Adipocyte (in vitro differentiated cells): ENCODE measurements at regions not wholly inside any gene's neighbourhood (a gene's known extent, or its start where the extent isn't known, plus 50 kb on each side); places are given as distances from the start of the nearest gene placed in this dataset.

Source experiments
- DNase-seq: peaks from one replicate; pipeline ENCODE4 v3.0.0-alpha.2; 2015; ENCODE audit warnings: low read depth
- H3K27me3 ChIP-seq: replicated peaks from 2 replicates; pipeline ENCODE4 v1.7.0; 2013; ENCODE audit warnings: mild to moderate bottlenecking, low read length, moderate library complexity; ENCODE audit not compliant: control insufficient read depth, insufficient read depth
- H3K36me3 ChIP-seq: 2 replicates; pipeline ENCODE4 v1.7.0; 2013; ENCODE audit warnings: low read length, mild to moderate bottlenecking, moderate library complexity; ENCODE audit not compliant: control insufficient read depth, insufficient read depth, severe bottlenecking
- H3K4me1 ChIP-seq: 2 replicates; pipeline ENCODE4 v1.7.0; 2013; ENCODE audit warnings: mild to moderate bottlenecking, low read length, moderate library complexity; ENCODE audit not compliant: control insufficient read depth, insufficient read depth
- H3K4me3 ChIP-seq: 2 replicates; pipeline ENCODE4 v1.7.0; 2013; ENCODE audit warnings: mild to moderate bottlenecking, low read length, moderate library complexity
- H3K9ac ChIP-seq: 2 replicates; pipeline ENCODE4 v1.7.0; 2013; ENCODE audit warnings: mild to moderate bottlenecking, low read length, moderate library complexity
- H3K9me3 ChIP-seq: 2 replicates; pipeline ENCODE4 v1.7.0; 2013; ENCODE audit warnings: mild to moderate bottlenecking, low read length, moderate library complexity; ENCODE audit not compliant: control insufficient read depth

DNA sequence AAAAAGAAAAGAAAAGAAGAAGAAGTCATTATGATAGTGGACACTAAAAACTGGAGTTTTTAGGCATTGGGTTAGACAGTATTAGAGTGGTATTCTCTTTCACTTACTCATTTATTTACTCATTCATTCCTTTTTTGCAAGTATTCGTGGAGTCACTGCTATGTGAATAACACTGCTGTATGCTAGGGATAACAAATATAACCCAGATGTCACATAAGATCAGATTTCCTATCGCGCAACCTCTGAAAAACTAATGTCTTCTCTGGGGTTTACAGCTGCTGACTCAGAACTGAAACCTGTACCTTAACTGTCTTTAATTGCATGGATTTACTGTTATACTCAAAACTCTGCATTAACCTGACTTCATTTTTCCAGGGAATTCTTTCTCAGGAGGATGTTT, 353.7 kb downstream of the LRIG3 start:
- H3K9me3 ChIP-seq = no peaks in the 10 kb centered on the region
- H3K9ac ChIP-seq = no peak overlapping the region

DNA sequence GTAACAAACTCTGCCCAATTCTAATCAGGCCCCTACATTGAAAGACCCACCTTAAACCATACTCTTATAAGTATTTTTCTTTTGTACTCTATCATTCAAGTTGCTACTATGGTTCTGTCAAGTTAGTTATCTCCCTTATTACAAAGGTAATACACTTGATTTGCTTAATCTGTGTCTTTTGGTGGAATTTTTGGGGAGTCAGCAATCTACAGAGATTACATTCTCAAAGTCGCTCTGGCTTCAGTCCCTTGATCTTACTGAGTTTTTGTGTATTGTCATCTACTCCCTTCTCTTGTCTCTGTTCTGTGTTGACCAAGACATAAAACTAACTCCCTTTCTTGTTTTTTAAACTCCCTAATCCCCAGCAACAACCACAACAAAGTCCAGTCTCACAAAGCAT, 353.1 kb downstream of the LRIG3 start:
- Histone ChIP-seq H3K4me1 (peaks cover 7% of the 10 kb centered on the region), H3K36me3 (no peaks in the 10 kb centered on the region), H3K27me3 (no peaks in the 10 kb centered on the region), H3K9ac (no peak overlapping the region), H3K9me3 (no peaks in the 10 kb centered on the region), H3K4me3 (no peak overlapping the region)
- DNase-seq = no peak

More for the DNA sequence above, 353.7 kb downstream of the LRIG3 start:
- H3K4me1 ChIP-seq = peaks cover 7% of the 10 kb centered on the region
- peak; percentile 91 for DNase-seq
- H3K27me3 ChIP-seq = no peaks in the 10 kb centered on the region
- H3K4me3 ChIP-seq = no peak overlapping the region
- H3K36me3 ChIP-seq = no peaks in the 10 kb centered on the region

- H3K9me3 ChIP-seq = no peaks in the 10 kb centered on the region
- H3K9ac ChIP-seq = no peak overlapping the region
- DNase-seq = no peak
- no peaks in the 10 kb centered on the region for H3K36me3 ChIP-seq
- no peaks in the 10 kb centered on the region for H3K27me3 ChIP-seq
- H3K4me1 ChIP-seq = peaks cover 21% of the 10 kb centered on the region
- H3K4me3 ChIP-seq = no peak overlapping the region
Measured at GRCh38 chr12:58570411-58570810, 349.9 kb downstream of the LRIG3 start.

DNA sequence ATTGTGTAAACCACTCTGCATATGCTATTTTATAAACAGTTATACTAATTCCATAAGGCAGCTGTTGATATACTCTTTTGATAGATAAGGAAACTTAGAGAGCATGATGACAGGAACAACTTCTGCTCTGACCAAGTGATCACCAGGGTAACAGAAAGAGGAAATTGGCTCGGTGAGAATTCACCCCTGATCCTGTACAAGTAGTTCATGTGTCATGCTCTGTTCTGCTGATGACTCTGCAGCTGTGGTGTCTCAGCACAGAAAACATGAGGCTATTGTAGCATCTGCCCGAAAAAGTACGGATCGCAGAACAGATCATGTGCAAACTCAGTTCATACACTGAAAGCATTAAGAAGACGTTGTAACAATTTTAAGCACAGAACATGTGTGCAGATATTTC, 345.0 kb downstream of the LRIG3 start:
- Histone ChIP-seq H3K4me1 (peaks cover 28% of the 10 kb centered on the region), H3K9me3 (no peaks in the 10 kb centered on the region), H3K27me3 (no peaks in the 10 kb centered on the region), H3K9ac (peak overlapping the region; percentile 63), H3K36me3 (no peaks in the 10 kb centered on the region), H3K4me3 (peak overlapping the region; percentile 19)
- peak; percentile 62 for DNase-seq

- H3K9me3 ChIP-seq = no peaks in the 10 kb centered on the region
- H3K4me1 ChIP-seq = peaks cover 28% of the 10 kb centered on the region
- no peak for DNase-seq
- no peaks in the 10 kb centered on the region for H3K36me3 ChIP-seq
- no peak overlapping the region for H3K9ac ChIP-seq
- H3K27me3 ChIP-seq = no peaks in the 10 kb centered on the region
- H3K4me3 ChIP-seq = no peak overlapping the region
Measured at GRCh38 chr12:58576081-58576480, 344.2 kb downstream of the LRIG3 start.

DNA sequence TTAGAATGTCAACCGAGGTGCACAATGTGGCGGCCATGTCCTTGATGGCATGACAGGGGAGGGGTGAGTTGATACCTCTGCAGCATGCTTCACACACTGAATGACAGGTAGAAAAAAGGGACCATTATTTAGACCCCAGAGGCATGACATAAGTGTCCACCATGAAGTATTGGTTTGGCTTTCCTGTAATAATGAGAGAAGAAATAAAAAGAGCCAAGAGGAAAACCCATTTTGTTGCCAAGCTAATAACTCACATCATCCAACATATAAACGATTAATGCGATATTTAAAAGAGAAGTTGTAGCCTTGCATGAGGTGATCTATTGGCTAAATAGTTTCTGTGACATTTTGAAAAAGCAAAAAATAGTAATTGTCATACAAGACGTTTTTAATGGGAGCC, 343.4 kb downstream of the LRIG3 start:
- DNase-seq = no peak
- Histone ChIP-seq H3K27me3 (no peaks in the 10 kb centered on the region), H3K9ac (no peak overlapping the region), H3K36me3 (no peaks in the 10 kb centered on the region), H3K4me3 (no peak overlapping the region), H3K4me1 (peaks cover 28% of the 10 kb centered on the region), H3K9me3 (no peaks in the 10 kb centered on the region)

DNA sequence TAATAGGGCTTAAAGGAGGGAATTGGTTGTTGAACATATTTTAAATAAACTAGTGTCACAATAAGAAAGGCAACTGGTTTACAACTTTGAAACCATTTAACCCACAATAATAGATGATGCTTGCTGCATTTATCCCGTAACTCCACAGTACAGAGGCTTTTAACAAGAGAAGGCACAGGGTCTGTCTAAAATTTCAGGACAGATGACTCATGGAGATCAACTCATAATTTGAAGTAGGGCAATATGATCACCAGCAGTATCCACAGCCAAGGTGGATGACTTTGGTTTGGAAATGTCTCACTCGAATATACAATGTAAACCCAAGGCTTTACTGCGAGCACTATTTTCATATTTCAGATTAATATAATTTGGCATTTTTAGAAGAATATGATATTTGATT, 340.2 kb downstream of the LRIG3 start:
- Histone ChIP-seq H3K36me3 (no peaks in the 10 kb centered on the region), H3K9me3 (no peaks in the 10 kb centered on the region), H3K27me3 (no peaks in the 10 kb centered on the region)

DNA sequence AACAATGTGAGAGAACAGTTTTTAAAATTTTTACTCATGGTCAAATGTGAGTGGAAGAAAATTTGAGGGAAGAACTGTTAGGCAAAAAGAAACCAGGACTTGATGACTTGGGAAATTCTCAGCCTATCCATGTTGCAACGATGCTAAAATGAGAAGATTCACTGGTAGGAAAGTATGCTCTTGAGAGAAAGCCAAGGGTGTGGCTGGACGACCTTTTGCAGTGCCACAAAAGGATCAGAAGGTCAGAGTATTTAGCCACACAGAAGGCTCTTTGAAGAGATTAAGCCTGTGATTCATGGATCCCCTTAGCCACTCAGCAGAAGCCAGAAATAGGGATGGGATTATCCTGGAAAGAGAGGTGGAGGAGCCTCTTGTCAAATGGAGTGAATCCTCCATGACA, 336.8 kb downstream of the LRIG3 start:
- H3K9ac ChIP-seq = peak overlapping the region; percentile 62
- peaks cover 43% of the 10 kb centered on the region for H3K4me1 ChIP-seq
- peak; percentile 61 for DNase-seq

More for the DNA sequence above, 340.2 kb downstream of the LRIG3 start:
- H3K4me3 ChIP-seq = no peak overlapping the region
- H3K9ac ChIP-seq = no peak overlapping the region
- DNase-seq = no peak
- H3K4me1 ChIP-seq = peaks cover 32% of the 10 kb centered on the region

DNA sequence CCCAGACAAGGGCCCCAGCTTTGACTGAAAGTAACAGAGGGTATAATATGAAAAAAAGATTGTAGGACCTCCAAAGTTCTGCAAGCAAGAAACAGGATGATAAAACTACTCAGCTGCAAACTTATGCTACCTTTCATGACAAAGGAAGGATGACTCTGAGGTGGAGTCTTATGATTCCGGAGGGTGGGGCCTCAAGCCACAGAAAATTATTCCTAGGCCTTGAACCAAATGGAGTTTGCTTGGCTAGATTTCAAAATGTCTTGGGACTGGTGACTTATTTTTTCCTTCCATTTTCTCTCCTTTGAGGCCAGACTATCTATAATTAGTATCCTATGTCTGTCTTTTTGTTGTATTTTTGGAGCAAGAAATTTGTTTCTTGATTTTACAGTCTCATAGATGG, 336.4 kb downstream of the LRIG3 start:
- DNase-seq = no peak
- Histone ChIP-seq H3K9ac (peak overlapping the region; percentile 49), H3K4me1 (peaks cover 47% of the 10 kb centered on the region), H3K27me3 (no peaks in the 10 kb centered on the region), H3K9me3 (no peaks in the 10 kb centered on the region), H3K36me3 (no peaks in the 10 kb centered on the region), H3K4me3 (no peak overlapping the region)

More for the DNA sequence above, 336.8 kb downstream of the LRIG3 start:
- no peak overlapping the region for H3K4me3 ChIP-seq
- H3K36me3 ChIP-seq = no peaks in the 10 kb centered on the region
- H3K9me3 ChIP-seq = no peaks in the 10 kb centered on the region
- H3K27me3 ChIP-seq = no peaks in the 10 kb centered on the region

GRCh38 chr12:58584880-58585279, 335.4 kb downstream of the LRIG3 start:
- Histone ChIP-seq H3K4me1 (peaks cover 48% of the 10 kb centered on the region), H3K27me3 (no peaks in the 10 kb centered on the region), H3K9me3 (no peaks in the 10 kb centered on the region), H3K9ac (no peak overlapping the region), H3K36me3 (no peaks in the 10 kb centered on the region), H3K4me3 (no peak overlapping the region)
- DNase-seq = peak; percentile 74

DNA sequence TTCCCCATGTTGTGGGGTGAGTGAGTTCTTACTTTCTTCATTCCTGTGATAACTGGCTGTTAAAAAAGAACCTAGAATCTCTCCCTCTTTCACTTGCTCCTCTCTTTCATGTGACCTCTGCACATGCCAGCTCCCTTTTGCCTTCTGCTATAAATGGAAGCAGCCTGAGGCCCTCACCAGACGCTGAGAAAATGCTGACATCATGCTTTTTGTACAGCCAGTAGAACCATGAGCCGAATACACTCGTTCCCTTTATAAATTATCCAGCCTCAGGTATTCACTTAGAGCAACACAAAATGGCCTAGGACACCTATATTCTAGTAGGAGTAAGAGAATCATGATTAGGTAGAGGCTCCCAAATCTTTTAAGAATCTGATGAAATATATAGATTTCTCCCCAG, 333.5 kb downstream of the LRIG3 start:
- no peaks in the 10 kb centered on the region for H3K27me3 ChIP-seq
- H3K9ac ChIP-seq = no peak overlapping the region
- H3K4me3 ChIP-seq = no peak overlapping the region
- no peaks in the 10 kb centered on the region for H3K36me3 ChIP-seq
- DNase-seq = no peak
- H3K4me1 ChIP-seq = peaks cover 59% of the 10 kb centered on the region
- no peaks in the 10 kb centered on the region for H3K9me3 ChIP-seq

DNA sequence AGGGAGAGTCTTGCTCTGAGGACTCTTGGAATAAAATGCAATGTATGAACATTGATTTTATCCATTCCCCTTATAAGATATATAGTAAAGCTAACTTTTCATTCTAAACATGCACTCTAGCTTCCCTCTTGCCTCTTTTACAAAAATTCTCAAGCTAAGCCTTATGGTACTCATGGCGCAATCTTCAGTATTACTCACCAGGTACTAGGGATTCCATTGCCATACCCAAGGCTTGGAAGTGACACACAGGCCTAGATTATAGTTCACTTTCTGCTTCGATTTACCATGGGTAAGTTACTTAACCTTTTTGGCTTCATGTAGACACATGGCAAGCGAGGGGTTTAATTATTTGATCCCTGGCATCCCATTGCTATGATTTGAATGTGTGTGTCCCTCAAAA, 331.5 kb downstream of the LRIG3 start:
- peaks cover 69% of the 10 kb centered on the region for H3K4me1 ChIP-seq

More for the DNA sequence above, 331.5 kb downstream of the LRIG3 start:
- no peaks in the 10 kb centered on the region for H3K9me3 ChIP-seq
- H3K36me3 ChIP-seq = no peaks in the 10 kb centered on the region
- H3K27me3 ChIP-seq = no peaks in the 10 kb centered on the region
- DNase-seq = peak; percentile 61
- H3K4me3 ChIP-seq = no peak overlapping the region
- H3K9ac ChIP-seq = no peak overlapping the region
